WTC11 (cell line): ENCODE measurements at regions not wholly inside any gene's neighbourhood (a gene's known extent, or its start where the extent isn't known, plus 50 kb on each side); places are given as distances from the start of the nearest gene placed in this dataset.

Source experiments
- CDX4 ChIP-seq: fragments of 250-450 bp; sonication (Bioruptor Pico); IDR thresholded peaks from 2 replicates; pipeline ENCODE4 v1.9.0; 2021; ENCODE audit warnings: moderate library complexity, mild to moderate bottlenecking, inconsistent platforms, borderline replicate concordance
- CREB1 ChIP-seq: sonication (generic); formaldehyde crosslinking; IDR thresholded peaks from 2 replicates; pipeline ENCODE4 v1.8.0; 2023; ENCODE audit warnings: mild to moderate bottlenecking, missing genetic modification reagents
- CTCF ChIP-seq: fragments of 200-600 bp; IDR thresholded peaks from 2 replicates; pipeline ENCODE4 v1.8.0; 2022; ENCODE audit warnings: antibody characterized with exemption
- ESRRA ChIP-seq: sonication (generic); formaldehyde crosslinking; IDR thresholded peaks from 2 replicates; pipeline ENCODE4 v1.8.1; 2022; ENCODE audit warnings: mild to moderate bottlenecking, missing genetic modification reagents, borderline replicate concordance
- FOXJ3 ChIP-seq: sonication (generic); formaldehyde crosslinking; IDR thresholded peaks from 2 replicates; pipeline ENCODE4 v1.9.0; 2021; ENCODE audit warnings: missing genetic modification reagents, mild to moderate bottlenecking, borderline replicate concordance
- HMGXB4 ChIP-seq: sonication (generic); formaldehyde crosslinking; IDR thresholded peaks from 2 replicates; pipeline ENCODE4 v1.8.1; 2023; ENCODE audit warnings: mild to moderate bottlenecking, moderate library complexity, missing genetic modification reagents
- NFYB ChIP-seq: sonication (generic); formaldehyde crosslinking; conservative IDR thresholded peaks from 2 replicates; pipeline ENCODE4 v1.8.0; 2022; ENCODE audit warnings: low read depth, missing genetic modification reagents
- NR1H2 ChIP-seq: sonication (generic); formaldehyde crosslinking; IDR thresholded peaks from 2 replicates; pipeline ENCODE4 v1.9.0; 2021; ENCODE audit warnings: mild to moderate bottlenecking, moderate library complexity, missing genetic modification reagents
- SP1 ChIP-seq: sonication (generic); formaldehyde crosslinking; conservative IDR thresholded peaks from 2 replicates; pipeline ENCODE4 v1.8.1; 2022; ENCODE audit warnings: missing genetic modification reagents
- ZNF121 ChIP-seq: sonication (generic); formaldehyde crosslinking; IDR thresholded peaks from 2 replicates; pipeline ENCODE4 v1.8.0; 2023; ENCODE audit warnings: missing genetic modification reagents
- ZNF317 ChIP-seq: sonication (generic); formaldehyde crosslinking; IDR thresholded peaks from 2 replicates; pipeline ENCODE4 v1.8.1; 2023; ENCODE audit warnings: low read depth, mild to moderate bottlenecking, moderate library complexity, missing genetic modification reagents, borderline replicate concordance

- no peak for TF ChIP-seq NR1H2 (CRISPR knock-in tag)
- TF ChIP-seq CTCF: no peak
- no peak for TF ChIP-seq SP1
- no peak for TF ChIP-seq ZNF121 (CRISPR knock-in tag)
- no peak for TF ChIP-seq ESRRA
- no peak for TF ChIP-seq CREB1 (CRISPR knock-in tag)
- no peak for TF ChIP-seq NFYB (CRISPR knock-in tag)
- no peak for TF ChIP-seq HMGXB4
- TF ChIP-seq ZNF317 (CRISPR knock-in tag): no peak
- no peak for TF ChIP-seq FOXJ3 (CRISPR knock-in tag)
- TF ChIP-seq CDX4: no peak
Measured at GRCh38 chr9:21657966-21658667, 144.3 kb upstream of the MTAP start.
